Panc1 (cell line): ENCODE measurements at regions not wholly inside any gene's neighbourhood (a gene's known extent, or its start where the extent isn't known, plus 50 kb on each side); places are given as distances from the start of the nearest gene placed in this dataset.

Experiments used
- ATAC-seq: fragments of 200-7000 bp; cut with Tn5 transposase; 2 replicates; pipeline ENCODE4 v1.9.1; 2020; ENCODE audit warnings: mild to moderate bottlenecking, moderate library complexity
- BruUV-seq: library from RNA; stranded (reverse); fragments of 400-500 nt; replicated peaks from 2 replicates; lab custom pipeline; 2021; lab: Mats Ljungman, UMichigan
- CTCF ChIA-PET: fragments of 300-600 bp; sonication (Branson Sonifier 250); formaldehyde crosslinking; loops from one replicate; lab custom pipeline; 2022; ENCODE audit warnings: antibody characterized with exemption; lab: Charles Lee
- POLR2A ChIA-PET: fragments of 300-600 bp; sonication (Branson Sonifier 250); formaldehyde crosslinking; loops from one replicate; lab custom pipeline; 2022; ENCODE audit warnings: antibody characterized with exemption; lab: Charles Lee
- DNase-seq: peaks from one replicate; pipeline ENCODE4 v3.0.0-alpha.2; 2010; ENCODE audit warnings: low read depth, low spot score
- H3K27ac ChIP-seq: 2 replicates; pipeline ENCODE4 v1.5.1; 2011; ENCODE audit warnings: mild to moderate bottlenecking, low read length, inconsistent platforms
- H3K27me3 ChIP-seq: fragments of 200-500 bp; sonication (Bioruptor generic); 2 replicates; pipeline ENCODE4 v1.6.0; 2014; ENCODE audit warnings: low read length, inconsistent platforms; ENCODE audit not compliant: control insufficient read depth, insufficient read depth
- H3K36me3 ChIP-seq: fragments of 200-500 bp; sonication (Bioruptor generic); 2 replicates; pipeline ENCODE4 v1.5.1; 2014; ENCODE audit warnings: inconsistent platforms, mild to moderate bottlenecking, low read length, moderate library complexity; ENCODE audit not compliant: control insufficient read depth, insufficient read depth
- H3K4me1 ChIP-seq: 2 replicates; pipeline ENCODE4 v1.5.1; 2011; ENCODE audit warnings: inconsistent platforms, mild to moderate bottlenecking, low read length, moderate library complexity; ENCODE audit not compliant: control insufficient read depth, insufficient read depth
- H3K4me3 ChIP-seq, 2 experiments: 2 replicates each; pipeline ENCODE4 v1.5.1; 2011 to 2012; ENCODE audit warnings: low read depth in 2 of 2, low read length in 2 of 2, mild to moderate bottlenecking in 2 of 2, inconsistent platforms in 1 of 2, moderate library complexity in 1 of 2
- H3K9me3 ChIP-seq: fragments of 200-500 bp; sonication (Bioruptor generic); 2 replicates; pipeline ENCODE4 v1.5.1; 2014; ENCODE audit warnings: low read depth, mild to moderate bottlenecking, inconsistent platforms, low read length, moderate library complexity; ENCODE audit not compliant: control insufficient read depth, insufficient read depth
- CTCF ChIP-seq: fragments of 450-650 bp; IDR thresholded peaks from 2 replicates; pipeline ENCODE4 v1.5.1; 2017; ENCODE audit warnings: mild to moderate bottlenecking
- POLR2AphosphoS5 ChIP-seq: IDR thresholded peaks from 2 replicates; pipeline ENCODE4 v1.6.1; 2012; ENCODE audit warnings: mild to moderate bottlenecking, low read depth, low read length, moderate library complexity
- REST ChIP-seq, 2 experiments: IDR thresholded peaks; 2 replicates each; pipeline ENCODE4 v1.6.1; 2011 to 2012; ENCODE audit warnings: low read depth in 2 of 2, control low read depth in 1 of 2, low read length in 1 of 2, mild to moderate bottlenecking in 1 of 2, moderate library complexity in 1 of 2; ENCODE audit not compliant: insufficient read depth in 1 of 2
- SIN3A ChIP-seq: IDR thresholded peaks from 2 replicates; pipeline ENCODE4 v1.6.1; 2012; ENCODE audit warnings: low read depth, mild to moderate bottlenecking, low read length, moderate library complexity, borderline replicate concordance; ENCODE audit not compliant: insufficient read depth
- TCF7L2 ChIP-seq: IDR thresholded peaks from 2 replicates; pipeline ENCODE4 v1.6.1; 2011; ENCODE audit warnings: mild to moderate bottlenecking, low read depth, low read length, inconsistent platforms
- in situ Hi-C: cut with HindIII; loops from 2 replicates; pipeline ENCODE4 v1.10.0; 2016; ENCODE audit warnings: low sequenced_read_pairs, low pct_unique_long_range_greater_than_20kb
- intact Hi-C: fragments of 100-400 bp; cut with micrococcal nuclease; formaldehyde crosslinking; loops from one replicate; pipeline ENCODE4 v1.10.0; 2022; ENCODE audit not compliant: unreplicated experiment

GRCh38 chr18:78557371-78557770 lies 422.2 kb upstream of the SALL3 start:
- CTCF ChIA-PET = no interaction called here
- intact Hi-C loops = no loop called here

GRCh38 chr18:78558101-78558810 lies 421.4 kb upstream of the SALL3 start:
- H3K4me1 ChIP-seq = no peaks in the 10 kb centered on the region
- intact Hi-C loops = no loop called here
- ChIA-PET POLR2A (interaction anchor here (0.6 kb wide), 1 partner anchor 121 kb away, joined by 10 read pairs; no protein-coding TSS in a partner anchor), CTCF (no interaction called here)
- no peaks in the 10 kb centered on the region for H3K9me3 ChIP-seq
- ATAC-seq (no peak), DNase-seq (no peak)
- no peaks in the 10 kb centered on the region for H3K27me3 ChIP-seq
- H3K27ac ChIP-seq = no peak overlapping the region
- TF ChIP-seq SIN3A (no peak), REST (IDR thresholded peaks at IDR 0.05; ENCODE audit: insufficient read depth in 1 of 2, low read depth in 2 of 2, low read length in 1 of 2) (no peak), POLR2AphosphoS5 (no peak), TCF7L2 (no peak), CTCF (no peak)
- in situ Hi-C loops = no loop called here
- no peak overlapping the region for H3K4me3 ChIP-seq
- BruUV-seq = no TSS peak
- H3K36me3 ChIP-seq = no peaks in the 10 kb centered on the region

More at GRCh38 chr18:78557371-78557770, 422.2 kb upstream of the SALL3 start:
- H3K9me3 ChIP-seq = no peaks in the 10 kb centered on the region
- H3K27ac ChIP-seq = no peak overlapping the region
- no peak overlapping the region for H3K4me3 ChIP-seq
- in situ Hi-C loops = no loop called here
- DNase-seq = no peak
- no peaks in the 10 kb centered on the region for H3K36me3 ChIP-seq
- ATAC-seq = no peak
- no peaks in the 10 kb centered on the region for H3K4me1 ChIP-seq
- TF ChIP-seq CTCF = no peak
- TF ChIP-seq POLR2AphosphoS5 = no peak
- TF ChIP-seq SIN3A = no peak
- no peak for TF ChIP-seq REST (IDR thresholded peaks at IDR 0.05; ENCODE audit: insufficient read depth in 1 of 2, low read depth in 2 of 2, low read length in 1 of 2)
- no peak for TF ChIP-seq TCF7L2
- no TSS peak for BruUV-seq
- H3K27me3 ChIP-seq = no peaks in the 10 kb centered on the region
- POLR2A ChIA-PET = no interaction called here
